ENCODE measurements at regions not wholly inside any gene's neighbourhood (a gene's known extent, or its start where the extent isn't known, plus 50 kb on each side); places are given as distances from the start of the nearest gene placed in this dataset.
"Not testable (repeated sequence)": the region's sequence is repeated elsewhere in the genome, so short reads cannot be mapped to it uniquely, and the experiment has no call there.

DNA sequence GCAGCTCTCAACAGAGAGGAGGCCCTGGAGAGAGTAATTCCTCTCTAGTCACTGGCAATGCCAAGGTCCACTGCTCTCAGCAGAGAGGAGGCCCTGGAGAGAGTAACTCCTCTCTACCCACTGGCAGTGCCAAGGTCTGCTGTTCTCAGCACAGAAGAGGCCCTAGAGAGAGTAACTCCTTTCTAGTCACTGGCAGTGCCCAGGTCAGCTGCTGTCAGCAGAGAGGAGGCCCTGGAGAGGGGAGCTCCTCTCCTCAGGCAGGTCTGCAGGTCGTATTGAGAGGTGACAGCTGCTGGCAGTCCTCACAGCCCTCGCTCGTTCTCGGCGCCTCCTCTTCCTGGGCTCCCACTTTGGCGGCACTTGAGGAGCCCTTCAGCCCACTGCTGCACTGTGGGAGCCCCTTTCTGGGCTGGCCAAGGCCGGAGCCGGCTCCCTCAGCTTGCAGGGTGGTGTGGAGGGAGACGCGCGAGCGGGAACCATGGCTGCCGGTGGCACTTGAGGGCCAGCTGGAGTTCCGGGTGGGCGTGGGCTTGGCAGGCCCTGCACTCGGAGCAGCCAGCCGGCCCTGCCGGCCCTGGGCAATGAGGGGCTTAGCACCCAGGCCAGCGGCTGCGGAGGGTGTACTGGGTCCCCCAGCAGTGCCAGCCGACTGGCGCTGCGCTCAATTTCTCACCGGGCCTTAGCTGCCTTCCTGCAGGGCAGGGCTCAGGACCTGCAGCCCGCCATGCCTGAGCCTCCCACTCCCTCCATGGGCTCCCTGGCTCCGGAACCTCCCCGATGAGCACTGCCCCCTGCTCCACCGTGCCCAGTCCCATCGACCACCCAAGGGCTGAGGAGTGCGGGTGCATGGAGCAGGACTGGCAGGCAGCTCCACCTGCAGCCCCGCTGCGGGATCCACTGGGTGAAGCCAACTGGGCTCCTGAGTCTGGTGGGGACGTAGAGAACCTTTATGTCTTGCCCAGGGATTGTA, 642.9 kb downstream of the PRR16 start:
- DNase-seq: not testable (repeated sequence)

DNA sequence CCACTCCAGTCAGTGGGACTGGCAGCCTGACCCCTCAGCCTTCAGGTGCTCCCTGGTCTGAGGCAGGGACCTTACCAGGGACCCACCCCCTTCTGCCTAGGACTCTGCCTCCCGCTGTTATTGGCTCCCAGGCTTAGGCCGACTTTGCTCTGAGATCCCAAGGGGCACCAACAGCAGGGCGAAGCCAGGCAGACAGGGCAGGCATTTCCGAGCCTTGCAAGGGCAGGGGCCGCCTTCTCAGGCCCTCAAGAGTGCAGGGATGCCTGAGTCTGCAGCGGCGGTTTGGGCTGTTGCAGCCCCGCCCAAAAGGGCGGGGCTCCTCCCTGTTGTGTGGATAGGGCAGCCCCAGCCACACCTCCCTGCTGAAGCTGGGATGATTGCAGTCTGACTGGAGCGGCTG, 644.6 kb downstream of the PRR16 start:
- no peak for DNase-seq

DNA sequence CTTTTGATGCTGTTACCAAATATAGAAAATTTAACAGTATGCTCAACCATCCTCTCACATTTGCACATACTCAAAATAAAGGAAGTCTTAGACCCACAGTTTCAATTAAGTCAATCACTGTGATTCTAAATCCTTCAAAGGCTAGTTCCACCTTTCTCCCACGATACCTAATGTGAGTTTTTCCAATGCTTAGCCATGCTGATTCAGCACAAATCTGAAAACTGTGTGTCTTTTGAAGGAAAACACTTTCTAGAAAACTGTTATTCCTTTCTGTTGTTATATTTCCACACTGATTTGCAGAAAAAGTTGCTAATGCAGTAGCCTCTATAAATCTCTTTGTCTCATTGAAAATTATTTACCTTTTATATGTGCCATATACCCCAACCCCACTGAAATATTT, 645.7 kb downstream of the PRR16 start:
- DNase-seq: no peak

DNA sequence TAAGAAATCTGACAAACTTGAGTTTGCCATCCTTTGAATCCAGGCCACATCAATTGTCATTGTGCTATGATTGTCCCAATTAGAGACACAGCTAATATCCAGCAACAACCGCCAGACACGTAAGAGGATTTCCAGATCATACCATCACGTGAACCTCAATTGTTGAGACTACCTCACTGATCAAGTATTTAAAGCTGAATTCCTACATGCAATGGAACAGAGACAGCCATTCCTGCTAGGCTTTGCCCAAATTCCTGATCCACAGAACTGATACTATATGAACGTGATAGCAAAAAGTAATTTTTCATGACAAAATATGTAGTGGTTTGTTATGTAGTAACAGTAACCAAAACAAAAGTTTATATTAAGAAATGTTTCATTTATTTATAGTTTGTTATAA, 657.7 kb downstream of the PRR16 start:
- no peak for DNase-seq

DNA sequence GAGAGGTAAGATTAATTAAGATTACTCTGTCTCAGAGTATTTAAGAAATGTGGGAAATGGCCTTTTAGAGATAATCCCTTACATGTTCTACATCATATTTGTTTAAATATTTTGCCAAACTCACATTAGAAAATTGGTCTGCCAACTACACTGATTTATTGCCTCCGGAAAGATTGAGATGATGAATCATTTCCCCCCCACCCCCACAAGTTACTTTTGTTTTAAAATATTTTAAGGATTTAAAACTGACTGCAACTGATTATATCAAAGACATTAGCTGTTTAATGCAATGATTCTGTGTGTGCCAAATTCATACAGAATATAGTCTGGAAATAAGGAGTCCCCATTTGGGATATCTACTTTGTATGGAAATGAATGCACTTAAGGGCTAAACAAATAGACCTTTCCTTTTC, 674.4 kb downstream of the PRR16 start:
- DNase-seq: no peak

DNA sequence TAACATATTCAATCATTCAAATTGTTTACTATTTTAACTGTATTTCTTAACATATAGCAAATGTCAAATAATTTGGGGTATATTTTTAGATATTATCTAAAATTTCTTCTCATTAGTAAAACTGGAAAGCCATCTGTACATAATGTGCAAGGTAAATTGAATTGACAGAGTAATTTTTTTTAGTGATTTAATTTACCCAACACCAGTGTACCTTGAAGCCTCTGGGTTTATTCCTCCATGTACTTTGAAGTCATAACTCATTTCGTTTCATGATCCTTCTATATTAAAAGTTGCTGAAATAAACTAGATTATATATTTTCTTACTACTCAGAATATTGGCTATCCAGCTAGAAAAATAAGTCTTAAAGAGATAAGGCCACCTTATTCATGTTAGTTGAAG, 674.9 kb downstream of the PRR16 start:
- no peak for DNase-seq

DNA sequence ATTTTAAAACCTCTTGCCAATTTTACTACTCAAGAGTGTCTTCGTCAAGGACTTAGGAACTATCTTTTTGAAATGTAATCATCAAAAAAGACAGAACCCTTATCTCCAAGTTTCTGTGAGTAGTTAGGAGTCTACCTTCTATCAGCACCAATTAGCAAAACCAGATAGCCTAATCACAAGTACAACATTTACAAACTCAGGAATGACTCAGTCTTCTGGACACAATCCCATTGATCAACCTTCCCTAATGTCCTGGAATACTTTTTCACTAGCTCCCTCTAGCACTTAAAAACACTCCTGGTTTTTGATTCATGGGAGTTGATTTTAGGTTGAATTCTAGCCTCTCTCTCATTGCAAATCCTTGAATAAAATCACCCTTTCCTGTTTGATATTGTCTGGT, 680.7 kb downstream of the PRR16 start:
- DNase-seq: no peak

DNA sequence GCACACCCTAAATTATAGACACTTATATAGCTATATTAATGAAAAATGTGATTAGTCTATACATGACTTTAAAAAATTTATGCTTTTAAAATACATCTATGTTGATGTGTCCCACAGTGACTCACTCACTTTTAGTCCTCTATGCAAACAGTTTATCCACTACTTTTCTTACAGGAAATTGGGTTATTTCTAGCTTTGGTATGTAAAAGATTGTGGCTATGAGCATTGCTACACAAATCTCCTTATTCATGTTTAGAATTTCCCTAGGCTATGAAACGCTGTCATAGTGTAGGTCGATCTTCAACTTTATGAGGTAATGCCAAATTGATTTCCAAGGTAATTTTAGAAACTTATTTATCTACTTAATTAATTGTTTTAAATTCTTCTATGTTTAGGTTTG, 687.4 kb downstream of the PRR16 start:
- no peak for DNase-seq

DNA sequence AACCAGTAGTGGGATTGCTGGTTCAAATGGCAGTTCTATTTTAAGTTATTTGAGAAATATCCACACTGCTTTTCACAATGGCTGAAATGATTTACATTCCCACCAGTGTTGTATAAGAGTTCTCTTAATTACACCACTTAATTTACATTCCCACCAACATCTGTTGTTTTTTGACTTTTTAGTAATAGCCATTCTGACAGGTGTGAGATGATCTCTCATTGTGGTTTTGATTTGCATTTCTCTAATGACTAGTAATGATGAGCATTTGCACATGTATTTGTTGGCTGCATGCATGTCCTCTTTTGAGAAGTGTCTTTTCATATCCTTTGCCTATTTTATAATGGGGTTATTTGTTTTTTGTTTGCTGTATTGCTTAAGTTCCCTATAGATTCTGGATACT, 688.3 kb downstream of the PRR16 start:
- DNase-seq: no peak

DNA sequence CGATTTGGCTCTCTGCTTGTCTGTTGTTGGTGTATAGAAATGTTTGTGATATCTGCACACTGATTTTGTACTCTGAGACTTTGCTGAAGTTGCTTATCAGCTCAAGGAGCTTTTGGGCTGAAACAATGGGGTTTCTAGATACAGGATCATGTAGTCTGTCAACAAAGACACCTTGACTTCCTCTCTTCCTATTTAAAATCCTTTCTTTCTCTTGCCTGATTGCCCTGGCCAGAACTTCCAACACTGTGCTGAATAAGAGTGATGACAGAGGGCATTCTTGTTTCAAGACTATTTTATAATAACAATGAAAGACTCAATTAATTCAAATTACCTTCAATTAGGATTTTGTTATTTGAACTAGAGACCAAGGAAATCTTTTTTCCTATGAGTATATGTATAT, 692.5 kb downstream of the PRR16 start:
- no peak for DNase-seq

DNA sequence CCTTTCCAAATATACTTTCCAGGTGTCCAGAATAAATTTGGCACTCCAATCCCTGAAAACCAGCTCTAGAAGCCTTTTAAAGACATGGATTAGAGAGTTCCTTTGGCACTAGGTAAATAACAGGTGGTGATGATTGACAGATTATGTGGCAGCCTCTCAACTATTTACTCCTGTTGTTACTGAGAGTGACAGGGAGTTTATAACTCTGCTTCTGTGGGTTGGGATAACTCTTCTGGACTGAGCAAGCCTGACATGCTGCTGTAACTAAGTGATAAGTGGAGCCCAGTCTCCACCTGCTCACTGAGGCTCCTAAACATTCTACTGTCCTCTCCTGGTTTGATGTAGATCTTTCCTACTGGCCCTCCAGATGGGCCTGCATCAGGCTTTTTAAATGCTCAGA, 693.2 kb upstream of the FTMT start:
- no peak for DNase-seq

DNA sequence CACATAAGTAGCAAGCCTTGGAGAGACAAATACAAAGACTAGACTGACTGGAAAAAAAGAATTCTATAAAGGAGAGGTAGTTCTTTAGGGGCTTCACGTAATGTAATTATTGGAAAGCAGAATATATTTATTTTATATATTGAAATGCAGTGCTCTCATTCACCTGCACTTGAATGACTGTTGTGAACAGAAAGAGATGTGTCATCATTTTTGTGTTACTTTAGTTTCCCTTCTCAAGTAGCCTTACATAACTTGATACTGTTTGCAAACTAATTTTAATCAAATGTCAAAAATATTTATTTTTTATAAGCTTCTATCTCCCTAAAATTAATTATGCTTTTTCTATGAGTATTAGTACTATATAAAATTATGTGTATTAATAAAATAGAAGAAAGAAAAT, 691.1 kb upstream of the FTMT start:
- DNase-seq: no peak

DNA sequence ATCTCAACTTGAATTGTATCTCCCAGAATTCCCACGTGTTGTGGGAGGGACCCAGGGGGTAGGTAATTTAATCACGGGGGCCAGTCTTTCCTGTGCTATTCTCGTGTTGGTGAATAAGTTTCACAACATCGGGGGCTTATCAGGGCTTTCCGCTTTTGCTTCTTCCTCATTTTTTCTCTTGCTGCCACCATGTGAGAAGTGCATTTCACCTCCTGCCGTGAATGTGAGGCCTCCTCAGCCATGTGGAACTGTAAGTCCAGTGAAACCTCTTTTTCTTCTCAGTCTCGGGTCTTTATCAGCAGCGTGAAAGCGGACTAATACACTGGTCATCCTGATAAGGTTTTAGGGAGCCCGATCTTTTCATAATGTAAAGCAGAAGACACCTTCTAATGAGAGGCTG, 687.0 kb upstream of the FTMT start:
- no peak for DNase-seq

DNA sequence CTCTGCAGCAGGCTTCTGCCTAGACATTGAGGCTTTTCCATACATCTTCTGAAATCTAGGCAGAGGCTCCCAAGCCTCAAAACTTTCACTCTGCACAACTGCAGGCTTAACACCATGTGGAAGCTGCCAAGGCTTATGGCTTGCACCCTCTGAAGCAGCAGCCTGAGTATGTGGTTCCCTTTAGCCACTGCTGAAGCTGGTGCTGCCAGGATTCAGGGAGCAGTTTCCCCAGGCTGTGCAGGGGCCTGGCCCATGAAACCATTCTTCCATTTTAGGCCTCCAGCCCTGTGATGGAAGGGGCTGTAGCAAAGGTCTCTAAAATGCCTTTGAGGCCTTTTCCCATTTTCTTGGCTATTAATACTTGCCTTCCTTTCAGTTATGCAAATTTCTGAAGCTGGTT, 680.3 kb upstream of the FTMT start:
- no peak for DNase-seq

DNA sequence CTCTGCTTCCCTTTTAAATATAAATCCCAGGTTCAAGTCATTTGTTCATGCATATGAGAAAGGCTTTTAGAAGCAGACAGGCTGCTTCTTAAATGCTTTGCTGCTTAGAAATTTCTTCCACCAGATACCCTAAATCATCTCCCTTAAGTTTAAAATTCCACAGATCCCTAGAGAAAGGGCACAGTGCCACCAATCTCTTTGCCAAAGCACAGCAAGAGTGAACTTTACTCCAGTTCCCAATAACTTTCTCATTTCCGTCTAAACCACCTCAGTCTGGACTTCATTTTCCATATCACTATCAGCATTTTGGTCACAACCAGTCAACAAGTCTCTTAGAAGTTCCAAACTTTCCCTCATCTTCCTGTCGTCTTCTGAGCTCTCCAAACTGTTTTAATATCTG, 679.8 kb upstream of the FTMT start:
- no peak for DNase-seq

DNA sequence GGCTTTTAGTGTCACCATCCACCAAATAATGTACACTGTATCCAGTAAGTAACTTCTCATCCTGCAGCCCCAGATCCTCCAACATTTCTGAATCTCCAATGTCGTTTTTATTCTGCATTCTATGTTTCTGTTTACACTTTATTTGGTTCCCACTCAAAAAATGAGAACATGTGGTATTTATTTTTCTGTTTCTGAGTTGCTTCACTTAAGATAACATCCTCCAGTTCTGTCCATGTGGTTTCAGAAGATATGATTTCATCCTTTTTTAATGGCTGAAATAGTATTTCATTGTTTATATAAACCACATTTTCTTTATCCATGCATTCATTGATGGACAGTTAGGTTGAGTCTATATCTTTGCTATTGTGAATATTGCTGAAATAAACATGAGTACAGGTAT, 677.3 kb upstream of the FTMT start:
- no peak for DNase-seq

DNA sequence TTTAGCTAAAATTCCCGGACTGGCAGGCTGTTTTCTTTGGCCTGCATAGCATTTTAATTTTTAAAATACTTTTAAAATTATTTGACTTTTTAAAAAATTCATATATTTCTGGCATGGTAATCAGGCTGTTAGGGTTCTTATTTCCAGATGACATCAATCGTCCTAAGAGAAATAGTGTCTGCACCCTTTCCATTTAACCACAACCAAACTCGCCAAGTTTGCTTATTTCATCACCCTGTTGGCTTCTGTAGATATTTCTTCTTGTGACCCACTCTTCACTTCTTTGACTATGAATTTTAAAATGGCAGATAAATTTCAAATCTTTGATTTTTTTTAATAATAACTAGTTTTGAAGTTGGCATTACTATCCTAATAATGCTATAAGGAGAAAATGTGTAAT, 675.7 kb upstream of the FTMT start:
- DNase-seq: no peak

DNA sequence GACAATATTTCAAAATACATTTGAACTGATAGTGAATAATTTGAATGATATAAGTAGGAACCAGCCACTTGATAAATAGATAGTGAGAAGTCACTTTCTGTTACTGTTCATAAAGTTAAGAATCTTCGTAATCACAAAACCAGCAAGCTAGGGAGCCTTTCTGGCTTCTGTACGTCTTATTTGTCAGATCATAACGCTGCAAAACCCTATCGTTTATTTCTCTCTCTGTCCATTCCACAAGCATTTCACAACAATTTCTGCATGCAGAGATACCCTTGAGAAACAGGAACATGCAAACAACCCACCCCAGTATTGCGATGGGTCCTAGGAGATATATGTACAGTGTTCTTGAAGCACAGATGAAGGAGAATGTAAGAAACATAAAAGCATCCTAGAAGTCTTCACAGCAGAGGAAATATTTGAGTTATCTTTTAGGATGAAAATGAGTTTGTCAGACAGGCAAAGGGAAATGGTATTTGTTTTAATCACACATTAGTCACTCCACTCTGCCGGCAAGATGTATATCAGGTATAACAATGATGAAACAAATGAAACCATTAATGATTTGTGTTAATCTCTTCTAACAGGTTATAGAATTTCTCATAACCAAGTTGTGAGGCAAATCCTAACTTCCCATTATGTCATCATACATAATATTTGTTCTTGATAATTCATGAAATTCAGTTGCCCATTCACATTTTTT, 668.7 kb upstream of the FTMT start:
- DNase-seq: no peak

DNA sequence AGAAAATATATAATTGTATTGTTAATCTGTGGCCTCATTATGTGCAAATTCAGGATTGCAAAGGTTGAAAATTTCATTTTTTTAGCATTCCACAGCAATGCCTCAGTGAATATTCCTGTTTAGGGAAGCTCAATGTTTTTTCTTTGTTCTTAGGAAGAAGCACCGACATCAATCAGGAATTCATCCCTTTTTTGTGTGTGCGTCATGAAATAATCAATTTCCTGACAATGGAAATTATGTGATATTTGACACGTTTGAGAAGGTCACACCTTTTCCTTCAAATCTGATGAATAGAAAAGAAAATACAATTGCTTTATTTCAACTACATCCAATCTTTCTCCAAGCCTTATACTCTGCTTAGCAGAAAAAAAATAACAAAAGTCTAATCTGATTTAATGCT, 662.8 kb upstream of the FTMT start:
- DNase-seq: no peak

DNA sequence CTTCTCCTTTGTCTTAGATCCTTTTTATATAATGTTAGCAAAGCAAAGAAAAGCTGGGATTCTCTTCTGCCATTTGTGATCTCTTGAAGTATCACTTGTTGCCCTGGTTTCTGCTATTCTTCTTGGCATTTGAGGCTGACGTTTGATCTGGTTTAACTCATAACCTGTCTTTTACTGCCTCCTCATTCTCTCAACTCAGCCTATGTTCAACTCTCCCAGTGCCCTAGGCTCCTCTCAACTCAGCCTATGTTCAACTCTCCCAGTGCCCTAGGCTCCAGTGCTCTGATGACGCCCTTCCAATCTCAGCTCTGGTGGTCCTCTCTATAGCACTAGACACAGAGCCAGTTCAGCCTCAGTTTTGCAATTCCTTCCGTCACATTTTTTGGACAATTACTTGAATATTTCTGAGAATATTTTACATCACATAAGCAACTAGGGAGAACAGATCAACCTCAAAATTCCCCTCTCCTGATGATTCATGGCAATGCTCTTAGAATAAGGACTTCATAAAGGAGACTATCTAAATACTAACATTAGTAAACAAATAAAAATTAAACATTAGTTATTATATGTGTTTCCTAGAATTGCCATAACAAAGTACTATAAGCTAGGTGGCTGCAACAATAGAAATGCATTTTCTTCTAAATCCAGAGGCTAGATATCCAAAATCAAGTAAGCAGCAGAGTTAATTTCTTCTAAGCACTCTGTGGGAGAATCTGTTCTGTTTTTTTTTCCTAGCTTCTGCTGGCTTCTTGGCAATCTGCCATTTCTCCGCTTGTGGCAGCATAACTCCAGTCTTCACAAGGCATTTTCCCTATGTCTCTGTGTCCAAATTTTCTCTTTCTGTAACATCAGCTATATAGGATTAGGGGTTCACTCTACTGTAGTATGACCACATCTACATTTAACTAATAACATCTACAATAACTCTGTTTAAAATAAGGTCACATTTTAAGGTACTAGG, 662.1 kb upstream of the FTMT start:
- DNase-seq: peak; percentile 58

DNA sequence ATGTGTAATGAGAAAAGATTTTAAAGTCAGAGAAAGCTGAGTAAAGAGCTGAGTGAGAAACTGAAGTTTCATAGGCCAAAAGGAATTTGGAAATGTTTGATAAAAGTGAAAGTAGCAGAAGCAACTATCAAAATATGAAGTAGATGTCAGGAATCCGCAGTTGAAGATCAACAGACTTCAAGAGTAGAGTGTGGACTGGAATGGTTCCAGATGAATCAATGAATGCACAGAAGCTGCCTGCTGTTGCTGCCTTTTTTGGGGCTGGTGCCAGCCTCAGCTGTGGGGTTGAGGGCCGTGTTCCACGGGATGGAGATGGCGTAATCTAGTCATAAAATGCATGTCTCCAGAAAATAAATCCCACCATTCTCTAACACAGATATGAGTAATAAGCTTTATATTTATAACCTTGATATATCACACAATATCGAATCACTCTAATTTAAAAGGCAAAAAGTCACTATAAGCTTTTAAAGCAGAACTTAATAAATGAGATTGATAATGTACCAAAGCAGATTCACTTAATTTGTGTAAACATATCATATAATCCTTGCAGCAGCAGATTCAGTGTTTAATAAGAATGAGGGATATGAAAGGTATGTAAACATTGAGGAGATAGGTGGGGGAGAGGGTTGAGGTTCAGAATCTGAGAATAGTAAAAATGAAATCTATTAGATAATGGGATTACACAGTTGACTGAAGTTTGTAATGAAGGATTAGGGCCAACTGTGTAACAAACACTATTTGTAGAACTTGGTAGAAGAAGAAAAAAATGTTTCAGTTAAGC, 652.3 kb upstream of the FTMT start:
- no peak for DNase-seq

DNA sequence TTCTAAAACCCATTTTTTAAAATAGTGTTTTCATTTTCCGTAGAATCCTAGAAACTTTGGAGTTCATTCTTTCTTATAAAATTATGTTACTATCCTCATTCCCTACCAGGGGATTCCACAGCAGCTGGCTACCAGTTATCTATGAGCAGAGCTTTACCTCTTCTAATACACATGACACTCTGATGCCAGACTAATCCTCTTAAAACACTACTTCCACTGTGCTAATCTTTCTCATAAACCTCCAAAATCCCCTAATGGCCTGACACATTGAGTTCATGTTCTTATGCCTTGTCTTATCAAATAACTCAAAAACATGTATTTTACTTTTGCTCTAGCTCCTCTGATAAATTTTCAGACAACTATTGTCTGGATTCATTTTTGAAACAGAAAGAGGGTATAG, 633.6 kb upstream of the FTMT start:
- DNase-seq: no peak

All from COR-L47 (cell line).